ENCODE measurements at regions not wholly inside any gene's neighbourhood (a gene's known extent, or its start where the extent isn't known, plus 50 kb on each side); places are given as distances from the start of the nearest gene placed in this dataset.

GRCh38 chr13:40060296-40061007, 405.0 kb downstream of the COG6 start:
- no peak for DNase-seq (ENCODE audit: low spot score)
- no peak overlapping the region for H2AFZ ChIP-seq
- no peaks in the 10 kb centered on the region for H3K27me3 ChIP-seq
- WGBS (ENCODE audit: low lambda C conversion rate, missing lambda C conversion rate): 88% methylated on average over 4 of the region's 4 CpGs
- no peaks in the 10 kb centered on the region for H3K9me2 ChIP-seq (replicated peaks; ENCODE audit: insufficient read depth)
- H3K4me2 ChIP-seq: no peak overlapping the region
- no peaks in the 10 kb centered on the region for H3K36me3 ChIP-seq (replicated peaks; ENCODE audit: insufficient read depth, low read depth)
- H3K79me2 ChIP-seq: no peaks in the 10 kb centered on the region
- no peaks in the 10 kb centered on the region for H3K9me3 ChIP-seq (ENCODE audit: low read depth)
- no peak for TF ChIP-seq EZH2 (IDR thresholded peaks at IDR 0.05; ENCODE audit: borderline replicate concordance)
- TF ChIP-seq CTCF (IDR thresholded peaks at IDR 0.05; ENCODE audit: poor library complexity): no peak
- TF ChIP-seq EZH2phosphoT487 (IDR thresholded peaks at IDR 0.05; ENCODE audit: low read depth, severe bottlenecking, unreplicated experiment): no peak
- no peak overlapping the region for H3K4me3 ChIP-seq
- H3K4me1 ChIP-seq (ENCODE audit: insufficient read depth): peaks cover 20% of the 10 kb centered on the region
- no peaks in the 10 kb centered on the region for H4K20me1 ChIP-seq (ENCODE audit: insufficient read depth, poor library complexity, severe bottlenecking)
- H3K27ac ChIP-seq: peak overlapping the region; percentile 76

GRCh38 chr13:40061466-40062450, 406.3 kb downstream of the COG6 start:
- peaks cover 20% of the 10 kb centered on the region for H3K4me1 ChIP-seq (ENCODE audit: insufficient read depth)

GRCh38 chr13:40063278-40063698, 407.8 kb downstream of the COG6 start:
- Histone ChIP-seq H3K27me3 (no peaks in the 10 kb centered on the region), H3K27ac (peak overlapping the region; percentile 14), H3K79me2 (no peaks in the 10 kb centered on the region), H3K9me3 (ENCODE audit: low read depth) (no peaks in the 10 kb centered on the region), H3K36me3 (replicated peaks; ENCODE audit: insufficient read depth, low read depth) (no peaks in the 10 kb centered on the region), H2AFZ (no peak overlapping the region), H4K20me1 (ENCODE audit: insufficient read depth, poor library complexity, severe bottlenecking) (no peaks in the 10 kb centered on the region), H3K4me3 (no peak overlapping the region), H3K4me2 (no peak overlapping the region), H3K4me1 (ENCODE audit: insufficient read depth) (peaks cover 20% of the 10 kb centered on the region), H3K9me2 (replicated peaks; ENCODE audit: insufficient read depth) (no peaks in the 10 kb centered on the region)
- 61% methylated on average over 8 of the region's 8 CpGs for WGBS (ENCODE audit: low lambda C conversion rate, missing lambda C conversion rate)
- no peak for DNase-seq (ENCODE audit: low spot score)
- no peak for TF ChIP-seq EZH2 (IDR thresholded peaks at IDR 0.05; ENCODE audit: borderline replicate concordance)

More at GRCh38 chr13:40061466-40062450, 406.3 kb downstream of the COG6 start:
- no peak overlapping the region for H3K4me2 ChIP-seq
- peak overlapping the region; percentile 76 for H3K27ac ChIP-seq
- WGBS (ENCODE audit: low lambda C conversion rate, missing lambda C conversion rate): 83% methylated on average over 7 of the region's 7 CpGs
- no peaks in the 10 kb centered on the region for H3K9me2 ChIP-seq (replicated peaks; ENCODE audit: insufficient read depth)
- no peak overlapping the region for H2AFZ ChIP-seq
- H3K79me2 ChIP-seq: no peaks in the 10 kb centered on the region
- H4K20me1 ChIP-seq (ENCODE audit: insufficient read depth, poor library complexity, severe bottlenecking): no peaks in the 10 kb centered on the region
- no peak overlapping the region for H3K4me3 ChIP-seq
- no peaks in the 10 kb centered on the region for H3K36me3 ChIP-seq (replicated peaks; ENCODE audit: insufficient read depth, low read depth)
- DNase-seq (ENCODE audit: low spot score): no peak
- no peaks in the 10 kb centered on the region for H3K9me3 ChIP-seq (ENCODE audit: low read depth)
- TF ChIP-seq CTCF (IDR thresholded peaks at IDR 0.05; ENCODE audit: poor library complexity) (no peak), EZH2 (IDR thresholded peaks at IDR 0.05; ENCODE audit: borderline replicate concordance) (no peak), EZH2phosphoT487 (IDR thresholded peaks at IDR 0.05; ENCODE audit: low read depth, severe bottlenecking, unreplicated experiment) (no peak)
- H3K27me3 ChIP-seq: no peaks in the 10 kb centered on the region

- H3K9me3 ChIP-seq (ENCODE audit: low read depth): no peaks in the 10 kb centered on the region
- H2AFZ ChIP-seq: no peak overlapping the region
- H3K4me2 ChIP-seq: peak overlapping the region; percentile 57
- peak; percentile 59 for DNase-seq (ENCODE audit: low spot score)
- peak overlapping the region; percentile 41 for H3K27ac ChIP-seq
- H4K20me1 ChIP-seq (ENCODE audit: insufficient read depth, poor library complexity, severe bottlenecking): no peaks in the 10 kb centered on the region
- peaks cover 20% of the 10 kb centered on the region for H3K4me1 ChIP-seq (ENCODE audit: insufficient read depth)
- 39% methylated on average over 1 of the region's 1 CpG for WGBS (ENCODE audit: low lambda C conversion rate, missing lambda C conversion rate)
- H3K36me3 ChIP-seq (replicated peaks; ENCODE audit: insufficient read depth, low read depth): no peaks in the 10 kb centered on the region
- H3K79me2 ChIP-seq: no peaks in the 10 kb centered on the region
- TF ChIP-seq CTCF (IDR thresholded peaks at IDR 0.05; ENCODE audit: poor library complexity): no peak
- TF ChIP-seq EZH2phosphoT487 (IDR thresholded peaks at IDR 0.05; ENCODE audit: low read depth, severe bottlenecking, unreplicated experiment): no peak
- no peak for TF ChIP-seq EZH2 (IDR thresholded peaks at IDR 0.05; ENCODE audit: borderline replicate concordance)
- no peaks in the 10 kb centered on the region for H3K9me2 ChIP-seq (replicated peaks; ENCODE audit: insufficient read depth)
- H3K27me3 ChIP-seq: no peaks in the 10 kb centered on the region
- no peak overlapping the region for H3K4me3 ChIP-seq
Measured at GRCh38 chr13:40063703-40064102, 408.2 kb downstream of the COG6 start.
